ENCODE measurements at regions not wholly inside any gene's neighbourhood (a gene's known extent, or its start where the extent isn't known, plus 50 kb on each side); places are given as distances from the start of the nearest gene placed in this dataset.

DNA sequence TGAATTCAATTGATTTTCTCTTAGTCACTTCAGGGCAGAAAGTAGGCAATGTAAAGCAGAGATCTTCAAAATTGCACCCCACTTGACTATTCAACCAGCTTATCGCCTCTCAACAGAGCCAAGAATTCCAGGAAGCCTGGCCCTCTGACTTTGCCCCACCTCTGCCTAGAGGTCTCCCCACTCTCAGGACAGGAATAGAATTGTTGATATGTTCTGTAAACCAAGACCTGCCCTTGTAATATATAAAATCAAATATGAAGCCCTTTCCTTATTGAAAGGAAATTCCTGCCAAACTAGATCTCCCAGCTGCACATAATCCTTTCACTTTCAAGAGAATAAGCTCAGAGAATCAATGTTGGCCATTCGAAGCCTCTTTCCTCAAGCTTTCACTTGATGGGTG, 116.1 kb upstream of the DPT start:
- no peaks in the 10 kb centered on the region for H3K4me1 Mint-ChIP-seq (ENCODE audit: low read depth)
- no peaks in the 10 kb centered on the region for H3K9me3 Mint-ChIP-seq
- intact Hi-C loops (cut with micrococcal nuclease), result no loop called here
- no peak for DNase-seq
- no peak overlapping the region for H3K27ac Mint-ChIP-seq
- peaks cover 21% of the 10 kb centered on the region for H3K27me3 Mint-ChIP-seq (ENCODE audit: low read depth)
- H3K36me3 Mint-ChIP-seq (ENCODE audit: low read depth), result no peaks in the 10 kb centered on the region
- H3K4me3 Mint-ChIP-seq, result no peak overlapping the region
- CTCF ChIA-PET, result no interaction called here

DNA sequence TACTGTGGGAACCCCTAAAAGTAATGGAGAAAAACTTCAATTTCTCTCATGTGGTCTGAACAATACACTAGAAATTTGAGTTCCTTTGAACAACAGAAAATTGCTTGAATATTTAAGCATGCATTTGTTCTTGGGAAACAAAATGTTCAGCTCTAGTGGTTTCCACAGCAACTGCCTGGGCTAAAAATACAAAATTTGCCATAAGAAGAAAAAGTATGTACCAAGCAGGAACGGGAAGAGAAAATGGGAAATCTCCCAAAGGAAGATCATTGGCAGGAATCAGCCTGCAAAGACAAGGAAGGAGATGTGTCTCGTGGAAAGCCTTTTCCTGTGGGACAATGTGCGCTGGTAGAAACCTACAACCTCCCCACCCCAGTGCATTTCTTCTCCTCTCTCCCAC, 119.0 kb upstream of the DPT start:
- H3K4me1 Mint-ChIP-seq (ENCODE audit: low read depth), result no peaks in the 10 kb centered on the region
- CTCF ChIA-PET, result interaction anchor here (1.0 kb wide), 1 partner anchor 11 kb away, joined by 3 read pairs; no protein-coding TSS in a partner anchor
- H3K4me3 Mint-ChIP-seq, result no peak overlapping the region
- peaks cover 20% of the 10 kb centered on the region for H3K27me3 Mint-ChIP-seq (ENCODE audit: low read depth)
- intact Hi-C loops (cut with micrococcal nuclease), result no loop called here
- DNase-seq, result no peak
- no peaks in the 10 kb centered on the region for H3K36me3 Mint-ChIP-seq (ENCODE audit: low read depth)
- no peak overlapping the region for H3K27ac Mint-ChIP-seq
- H3K9me3 Mint-ChIP-seq, result no peaks in the 10 kb centered on the region

DNA sequence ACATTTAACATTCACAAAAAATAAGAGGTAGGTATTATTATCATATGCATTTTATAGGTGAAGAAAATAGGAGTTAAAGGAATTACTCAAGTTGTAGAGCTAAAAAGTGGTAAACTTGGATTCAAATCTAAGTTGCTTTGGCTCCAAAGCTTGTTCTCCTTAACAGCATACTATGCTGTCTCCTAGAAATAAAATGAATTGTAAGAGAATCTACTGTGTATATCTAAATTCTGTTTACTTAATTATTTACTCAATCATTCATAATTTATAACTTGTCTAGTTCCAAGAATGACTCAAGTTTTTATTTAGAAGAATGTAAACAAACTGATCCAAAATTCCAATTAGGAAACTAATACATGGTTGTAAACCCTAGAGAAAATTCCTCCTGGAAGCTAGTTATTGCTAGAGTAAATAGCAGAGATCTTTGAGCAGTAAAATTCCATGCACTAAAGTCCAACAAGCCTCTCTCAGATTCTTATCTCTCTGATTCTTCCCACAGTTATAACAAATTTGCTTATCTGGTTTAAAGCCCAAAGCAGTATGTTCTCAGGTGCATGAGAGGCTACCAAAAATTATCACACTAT, 132.5 kb upstream of the DPT start:
- no peak for DNase-seq
- H3K9me3 Mint-ChIP-seq, result peaks cover 7% of the 10 kb centered on the region
- no peak overlapping the region for H3K27ac Mint-ChIP-seq
- H3K27me3 Mint-ChIP-seq (ENCODE audit: low read depth), result peaks cover 4% of the 10 kb centered on the region
- CTCF ChIA-PET, result interaction anchor here (0.6 kb wide), 1 partner anchor 59 kb away, joined by 3 read pairs; no protein-coding TSS in a partner anchor
- no peaks in the 10 kb centered on the region for H3K4me1 Mint-ChIP-seq (ENCODE audit: low read depth)
- no peaks in the 10 kb centered on the region for H3K36me3 Mint-ChIP-seq (ENCODE audit: low read depth)
- H3K4me3 Mint-ChIP-seq, result no peak overlapping the region
- intact Hi-C loops (cut with micrococcal nuclease), result no loop called here

GRCh38 chr1:168863772-168864171, 134.8 kb upstream of the DPT start:
- peaks cover 4% of the 10 kb centered on the region for H3K27me3 Mint-ChIP-seq (ENCODE audit: low read depth)
- H3K36me3 Mint-ChIP-seq (ENCODE audit: low read depth), result no peaks in the 10 kb centered on the region
- H3K27ac Mint-ChIP-seq, result no peak overlapping the region
- no peaks in the 10 kb centered on the region for H3K4me1 Mint-ChIP-seq (ENCODE audit: low read depth)
- peaks cover 5% of the 10 kb centered on the region for H3K9me3 Mint-ChIP-seq
- intact Hi-C loops (cut with micrococcal nuclease), result no loop called here
- CTCF ChIA-PET, result no interaction called here
- no peak overlapping the region for H3K4me3 Mint-ChIP-seq
- DNase-seq, result no peak

DNA sequence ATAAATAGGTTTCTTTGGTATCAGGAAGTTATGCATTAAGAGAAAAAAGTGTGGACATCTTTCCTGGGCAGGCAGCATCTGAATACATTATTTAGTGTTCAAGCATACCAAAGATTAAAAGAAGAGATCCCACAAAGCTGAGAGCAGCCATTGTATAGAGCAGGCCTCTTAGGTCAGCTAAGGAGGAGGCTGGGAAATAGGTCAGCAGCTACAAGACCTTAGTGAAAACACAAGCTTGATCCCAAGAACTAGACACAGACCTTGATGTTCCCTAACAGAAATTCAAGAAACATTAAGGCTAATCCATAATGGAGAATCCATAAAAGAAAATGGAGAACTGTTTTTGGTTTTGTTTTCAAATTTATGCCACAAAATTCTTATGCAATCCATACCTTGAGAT, 135.3 kb upstream of the DPT start:
- peaks cover 4% of the 10 kb centered on the region for H3K27me3 Mint-ChIP-seq (ENCODE audit: low read depth)
- H3K27ac Mint-ChIP-seq, result no peak overlapping the region
- no peak for DNase-seq
- no peaks in the 10 kb centered on the region for H3K4me1 Mint-ChIP-seq (ENCODE audit: low read depth)
- no peak overlapping the region for H3K4me3 Mint-ChIP-seq
- H3K9me3 Mint-ChIP-seq, result peaks cover 5% of the 10 kb centered on the region
- intact Hi-C loops (cut with micrococcal nuclease), result no loop called here
- no peaks in the 10 kb centered on the region for H3K36me3 Mint-ChIP-seq (ENCODE audit: low read depth)
- CTCF ChIA-PET, result no interaction called here

DNA sequence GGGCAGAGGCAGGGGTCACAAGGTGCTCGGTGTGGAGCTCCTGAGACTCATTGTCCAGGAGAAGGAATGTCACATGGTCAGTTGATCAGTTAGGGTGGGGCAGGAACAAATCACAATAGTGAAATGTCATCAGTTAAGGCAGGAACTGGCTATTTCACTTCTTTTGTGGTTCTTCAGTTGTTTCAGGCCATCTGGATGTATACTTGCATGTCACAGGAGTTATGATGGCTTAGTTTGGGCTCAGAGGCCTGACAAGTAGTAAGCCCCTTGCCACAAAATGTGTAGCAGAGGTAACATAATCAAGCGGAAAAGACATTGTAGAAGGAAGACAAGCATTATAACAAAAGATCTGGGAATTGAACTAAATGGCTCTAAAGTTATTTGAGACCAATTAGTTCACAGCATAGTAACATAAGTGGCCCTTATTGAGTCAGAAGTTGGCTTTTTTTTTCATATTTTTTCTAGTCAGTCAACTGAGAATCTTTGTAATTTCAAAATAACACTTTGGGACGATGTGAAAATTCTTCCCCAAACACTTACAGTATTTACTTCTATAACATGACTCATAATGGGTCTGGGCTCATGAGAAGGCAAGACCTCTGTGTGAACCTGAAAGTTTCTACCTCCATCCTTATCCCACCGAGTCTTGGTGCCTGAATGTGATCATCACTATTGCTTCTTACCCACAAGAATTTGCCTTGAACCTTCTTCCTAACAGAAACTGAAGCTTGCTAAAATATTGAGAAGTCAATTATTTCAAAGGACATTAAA, 137.0 kb upstream of the DPT start:
- CTCF ChIA-PET, result no interaction called here
- no peaks in the 10 kb centered on the region for H3K4me1 Mint-ChIP-seq (ENCODE audit: low read depth)
- H3K9me3 Mint-ChIP-seq, result peaks cover 5% of the 10 kb centered on the region
- intact Hi-C loops (cut with micrococcal nuclease), result no loop called here
- no peak for DNase-seq
- H3K36me3 Mint-ChIP-seq (ENCODE audit: low read depth), result no peaks in the 10 kb centered on the region
- no peaks in the 10 kb centered on the region for H3K27me3 Mint-ChIP-seq (ENCODE audit: low read depth)
- H3K27ac Mint-ChIP-seq, result no peak overlapping the region
- no peak overlapping the region for H3K4me3 Mint-ChIP-seq

DNA sequence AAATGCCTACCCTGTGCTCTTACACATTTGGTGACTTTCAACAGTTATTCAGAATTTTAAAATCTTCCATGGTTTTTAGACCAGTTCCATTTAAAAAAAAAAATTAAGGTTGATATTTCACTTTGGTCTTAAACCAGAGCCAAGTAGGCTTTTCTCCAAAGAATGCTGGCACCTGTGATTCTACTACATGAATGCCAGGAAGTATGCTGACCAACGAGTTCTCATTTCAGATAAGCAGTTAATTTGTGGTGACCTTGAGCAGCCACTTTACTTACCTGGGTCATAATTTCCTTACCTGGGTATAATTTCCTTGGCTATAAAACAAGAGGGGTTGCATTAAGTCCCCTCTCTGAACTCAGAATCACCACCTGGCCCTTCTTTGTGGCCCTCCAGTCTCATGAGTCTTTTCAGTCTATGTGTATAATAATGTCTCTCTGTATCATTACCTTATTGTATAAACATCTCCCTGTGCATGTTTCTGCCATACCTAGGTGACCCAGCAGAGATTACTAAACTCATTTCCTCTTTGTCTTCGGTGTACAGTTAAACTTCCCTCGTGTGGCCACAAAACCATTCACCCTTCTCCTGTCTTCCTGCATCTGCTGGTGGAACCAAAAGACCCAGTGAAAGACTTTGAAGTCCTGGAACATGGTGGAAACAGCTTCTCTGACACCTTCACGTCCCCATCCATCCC, 139.1 kb upstream of the DPT start:
- CTCF ChIA-PET, result no interaction called here
- H3K27me3 Mint-ChIP-seq (ENCODE audit: low read depth), result no peaks in the 10 kb centered on the region
- intact Hi-C loops (cut with micrococcal nuclease), result no loop called here
- no peak overlapping the region for H3K27ac Mint-ChIP-seq
- no peak overlapping the region for H3K4me3 Mint-ChIP-seq
- no peak for DNase-seq
- H3K36me3 Mint-ChIP-seq (ENCODE audit: low read depth), result no peaks in the 10 kb centered on the region
- no peaks in the 10 kb centered on the region for H3K4me1 Mint-ChIP-seq (ENCODE audit: low read depth)
- H3K9me3 Mint-ChIP-seq, result peaks cover 5% of the 10 kb centered on the region

DNA sequence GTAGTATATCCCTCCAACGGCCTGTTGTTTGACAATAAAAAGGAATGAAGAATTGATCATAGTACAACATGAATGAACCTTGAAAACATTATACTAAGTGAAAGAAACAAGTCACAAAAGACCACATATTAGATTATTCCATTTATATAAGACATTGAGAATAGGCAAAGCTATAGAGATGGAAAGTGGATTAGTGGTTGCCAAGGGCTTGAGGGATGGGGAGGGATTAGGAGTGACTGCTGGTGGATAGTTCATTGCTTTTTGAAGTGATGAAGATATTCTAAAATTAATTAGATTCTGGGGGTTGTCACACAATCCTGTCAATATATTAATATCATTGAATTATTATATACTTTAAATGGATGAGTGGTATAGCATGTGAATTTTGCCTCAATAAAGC, 142.5 kb upstream of the DPT start:
- H3K36me3 Mint-ChIP-seq (ENCODE audit: low read depth), result no peaks in the 10 kb centered on the region
- no peak overlapping the region for H3K27ac Mint-ChIP-seq
- no peaks in the 10 kb centered on the region for H3K4me1 Mint-ChIP-seq (ENCODE audit: low read depth)
- DNase-seq, result no peak
- no peaks in the 10 kb centered on the region for H3K9me3 Mint-ChIP-seq
- no peak overlapping the region for H3K4me3 Mint-ChIP-seq
- intact Hi-C loops (cut with micrococcal nuclease), result no loop called here
- CTCF ChIA-PET, result no interaction called here
- H3K27me3 Mint-ChIP-seq (ENCODE audit: low read depth), result no peaks in the 10 kb centered on the region

DNA sequence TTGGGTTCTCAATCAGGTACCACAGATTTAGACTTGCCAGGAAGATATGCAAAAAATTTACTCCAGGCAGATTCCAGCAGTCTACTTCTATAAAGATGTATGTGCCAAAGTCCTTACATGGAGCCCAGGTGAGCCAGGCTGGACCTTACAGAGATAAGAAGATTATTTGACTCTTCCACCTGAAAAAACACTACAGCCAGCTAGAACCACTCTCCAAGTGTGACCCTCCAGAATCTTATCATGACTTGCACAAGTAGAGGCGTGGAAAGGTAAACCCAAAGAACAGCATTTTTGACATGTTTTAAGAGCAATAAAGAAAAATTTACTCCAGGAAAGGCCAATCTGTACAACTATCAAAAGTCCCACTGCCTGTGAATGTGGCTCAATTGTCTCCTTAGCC, 146.8 kb upstream of the DPT start:
- CTCF ChIA-PET, result no interaction called here
- H3K4me3 Mint-ChIP-seq, result no peak overlapping the region
- intact Hi-C loops (cut with micrococcal nuclease), result no loop called here
- no peaks in the 10 kb centered on the region for H3K4me1 Mint-ChIP-seq (ENCODE audit: low read depth)
- H3K9me3 Mint-ChIP-seq, result no peaks in the 10 kb centered on the region
- H3K27ac Mint-ChIP-seq, result no peak overlapping the region
- no peak for DNase-seq
- H3K27me3 Mint-ChIP-seq (ENCODE audit: low read depth), result no peaks in the 10 kb centered on the region
- H3K36me3 Mint-ChIP-seq (ENCODE audit: low read depth), result no peaks in the 10 kb centered on the region

DNA sequence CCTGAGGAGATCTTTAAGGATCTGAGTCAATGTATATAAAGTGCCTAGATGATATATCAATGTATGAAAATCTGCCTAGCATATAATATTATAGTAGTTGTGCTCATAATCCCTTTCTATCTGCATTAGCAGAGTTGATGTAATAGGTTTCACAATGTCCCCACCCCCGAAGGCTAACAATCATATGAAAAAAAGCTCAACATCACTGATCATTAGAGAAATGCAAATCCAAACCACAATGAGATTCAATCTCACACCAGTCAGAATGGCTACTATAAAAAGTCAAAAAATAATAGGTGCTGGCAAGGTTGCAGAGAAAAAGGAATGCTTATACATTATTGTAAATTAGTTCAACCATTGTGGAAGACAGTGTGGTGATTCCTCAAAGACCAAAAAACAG, 147.8 kb upstream of the DPT start:
- H3K27ac Mint-ChIP-seq, result no peak overlapping the region
- no peak for DNase-seq
- CTCF ChIA-PET, result no interaction called here
- no peaks in the 10 kb centered on the region for H3K4me1 Mint-ChIP-seq (ENCODE audit: low read depth)
- no peak overlapping the region for H3K4me3 Mint-ChIP-seq
- no peaks in the 10 kb centered on the region for H3K9me3 Mint-ChIP-seq
- no peaks in the 10 kb centered on the region for H3K36me3 Mint-ChIP-seq (ENCODE audit: low read depth)
- intact Hi-C loops (cut with micrococcal nuclease), result no loop called here
- H3K27me3 Mint-ChIP-seq (ENCODE audit: low read depth), result no peaks in the 10 kb centered on the region

DNA sequence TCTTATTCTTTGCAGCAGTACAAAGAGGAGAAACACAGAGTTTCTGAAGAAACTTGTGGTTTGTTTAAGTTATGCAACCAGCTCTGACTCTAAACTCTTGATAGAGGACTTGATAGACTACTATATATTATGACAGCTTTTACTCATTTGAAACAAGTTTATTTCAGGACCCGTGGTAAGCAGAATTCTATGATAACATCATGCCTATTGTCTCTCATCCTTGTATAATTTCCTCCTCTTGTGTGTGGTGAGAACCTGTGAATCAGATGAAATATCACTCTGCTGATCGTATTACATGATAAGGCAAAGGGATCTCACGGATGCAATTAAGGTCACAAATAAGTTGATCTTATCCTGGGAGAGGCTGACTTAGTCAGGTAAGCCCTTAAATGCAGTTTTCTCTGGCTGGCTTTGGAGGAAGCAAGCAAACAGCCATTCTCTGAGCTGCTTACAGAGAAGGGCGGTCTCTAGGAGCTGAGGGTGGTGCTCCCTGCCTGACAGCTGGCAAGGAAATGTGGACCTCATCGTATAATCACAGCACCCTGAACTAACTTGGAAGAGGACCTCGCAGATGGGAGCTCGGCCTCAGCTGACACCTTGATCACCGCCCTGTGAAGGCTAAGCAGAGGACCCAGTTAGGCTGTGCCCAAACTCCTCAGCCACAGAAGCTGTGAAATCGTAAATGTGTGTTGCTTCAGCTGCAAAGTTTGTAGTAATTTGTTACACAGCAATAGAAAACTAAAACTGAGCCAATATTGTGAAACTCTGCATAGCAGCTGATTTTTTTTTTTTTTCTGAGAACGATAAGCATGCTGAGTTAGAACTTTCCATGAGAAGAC, 151.1 kb upstream of the DPT start:
- Mint-ChIP-seq H3K27me3 (ENCODE audit: low read depth) (no peaks in the 10 kb centered on the region), H3K27ac (no peak overlapping the region), H3K4me1 (ENCODE audit: low read depth) (no peaks in the 10 kb centered on the region), H3K4me3 (no peak overlapping the region), H3K36me3 (ENCODE audit: low read depth) (no peaks in the 10 kb centered on the region), H3K9me3 (peaks cover 3% of the 10 kb centered on the region)
- intact Hi-C loops (cut with micrococcal nuclease), result no loop called here
- CTCF ChIA-PET, result interaction anchor here (0.5 to 1.0 kb wide), 3 partner anchors 46 to 811 kb away, joined by 3 to 5 read pairs (median 4); no protein-coding TSS in a partner anchor
- DNase-seq, result no peak

GRCh38 chr1:168881656-168882260, 152.8 kb upstream of the DPT start:
- peaks cover 5% of the 10 kb centered on the region for H3K9me3 Mint-ChIP-seq
- H3K4me3 Mint-ChIP-seq, result no peak overlapping the region
- no peak overlapping the region for H3K27ac Mint-ChIP-seq
- H3K36me3 Mint-ChIP-seq (ENCODE audit: low read depth), result no peaks in the 10 kb centered on the region
- DNase-seq, result no peak
- H3K4me1 Mint-ChIP-seq (ENCODE audit: low read depth), result no peaks in the 10 kb centered on the region
- intact Hi-C loops (cut with micrococcal nuclease), result no loop called here
- CTCF ChIA-PET, result no interaction called here
- H3K27me3 Mint-ChIP-seq (ENCODE audit: low read depth), result peaks cover 3% of the 10 kb centered on the region

Measured in activated naive CD4-positive, alpha-beta T cell treated with anti-CD3 and anti-CD28 coated beads for 36 hours (primary cell).